SK-N-SH (cell line): ENCODE measurements at regions not wholly inside any gene's neighbourhood (a gene's known extent, or its start where the extent isn't known, plus 50 kb on each side); places are given as distances from the start of the nearest gene placed in this dataset.

Source experiments
- CTCF ChIA-PET: fragments of 300-600, 350-600 bp; formaldehyde crosslinking; extraction: SDS; loops from one replicate; lab custom pipeline; 2021; lab: Yijun Ruan, JAX
- POLR2A ChIA-PET: fragments of 350-600 bp; sonication (Branson Sonifier 250); formaldehyde crosslinking; extraction: SDS; loops from one replicate; lab custom pipeline; 2020; ENCODE audit warnings: antibody characterized with exemption, inconsistent platforms; lab: Yijun Ruan, JAX
- DNase-seq: peaks from one replicate; pipeline ENCODE4 v3.0.0; 2012
- H2AFZ ChIP-seq: fragments of 200-600 bp; sonication (generic); 2 replicates; pipeline ENCODE4 v1.8.1; 2016; ENCODE audit warnings: antibody characterized with exemption, mild to moderate bottlenecking, low read depth
- H3F3A ChIP-seq: fragments of 200-600 bp; sonication (generic); replicated peaks from 2 replicates; pipeline ENCODE3; 2016; ENCODE audit warnings: antibody characterized with exemption, mild to moderate bottlenecking; ENCODE audit not compliant: insufficient read depth
- H3K27ac ChIP-seq, 2 experiments: fragments of 200-500 bp in 1 of 2; fragments of 200-600 bp in 1 of 2; sonication (Bioruptor generic) in 1 of 2; sonication (generic), shearing (Covaris generic) in 1 of 2; 2 replicates each; pipeline versions ENCODE4 v1.5.1 to v1.6.1; 2014 to 2016; ENCODE audit warnings: low read depth in 2 of 2, inconsistent platforms in 1 of 2, low read length in 1 of 2, mild to moderate bottlenecking in 1 of 2, mixed read lengths in 1 of 2
- H3K27me3 ChIP-seq: fragments of 200-600 bp; sonication (generic), shearing (Covaris generic); 2 replicates; pipeline ENCODE4 v1.6.1; 2016; ENCODE audit warnings: mixed run types; ENCODE audit not compliant: insufficient read depth
- H3K36me3 ChIP-seq, 2 experiments: fragments of 200-500 bp in 1 of 2; fragments of 200-600 bp in 1 of 2; sonication (Bioruptor generic) in 1 of 2; sonication (generic) in 1 of 2; replicated peaks in 1 of 2; 2 replicates each; pipeline versions ENCODE3 to v1.5.1; 2014 to 2016; ENCODE audit warnings: low read length in 1 of 2, mild to moderate bottlenecking in 1 of 2; ENCODE audit not compliant: insufficient read depth in 2 of 2, control insufficient read depth in 1 of 2
- H3K4me1 ChIP-seq, 2 experiments: fragments of 200-500 bp in 1 of 2; fragments of 200-600 bp in 1 of 2; sonication (Bioruptor generic) in 1 of 2; sonication (generic), shearing (Covaris generic) in 1 of 2; 2 replicates each; pipeline versions ENCODE4 v1.5.1 to v1.6.1; 2014 to 2016; ENCODE audit warnings: low read depth in 1 of 2, low read length in 1 of 2, mixed run types in 1 of 2; ENCODE audit not compliant: insufficient read depth in 2 of 2, control insufficient read depth in 1 of 2
- H3K4me2 ChIP-seq: fragments of 200-600 bp; sonication (generic), shearing (Covaris generic); 2 replicates; pipeline ENCODE4 v1.6.1; 2017; ENCODE audit warnings: mixed run types
- H3K4me3 ChIP-seq, 2 experiments: fragments of 200-500 bp in 1 of 2; fragments of 200-600 bp in 1 of 2; sonication (Bioruptor generic) in 1 of 2; sonication (generic), shearing (Covaris generic) in 1 of 2; 2 replicates each; pipeline versions ENCODE4 v1.5.1 to v1.8.1; 2014 to 2016; ENCODE audit warnings: low read depth in 2 of 2, inconsistent platforms in 1 of 2, low read length in 1 of 2, mild to moderate bottlenecking in 1 of 2, mixed read lengths in 1 of 2, moderate library complexity in 1 of 2
- H3K79me2 ChIP-seq: fragments of 200-600 bp; sonication (generic); 2 replicates; pipeline ENCODE4 v1.8.1; 2017; ENCODE audit warnings: mild to moderate bottlenecking; ENCODE audit not compliant: insufficient read depth
- H3K9ac ChIP-seq: fragments of 200-600 bp; sonication (generic); 2 replicates; pipeline ENCODE4 v1.6.1; 2017; ENCODE audit warnings: mixed run types
- H3K9me2 ChIP-seq: fragments of 200-600 bp; sonication (generic); 2 replicates; pipeline ENCODE4 v1.6.1; 2017; ENCODE audit warnings: mixed run types
- H3K9me3 ChIP-seq: fragments of 200-600 bp; sonication (generic); 2 replicates; pipeline ENCODE4 v1.6.1; 2017; ENCODE audit warnings: mixed run types, mild to moderate bottlenecking, moderate library complexity
- H4K20me1 ChIP-seq: fragments of 200-600 bp; sonication (generic); 2 replicates; pipeline ENCODE4 v1.6.1; 2017; ENCODE audit warnings: mild to moderate bottlenecking, mixed run types; ENCODE audit not compliant: insufficient read depth
- CHD2 ChIP-seq: fragments of 150-350 bp; IDR thresholded peaks from 2 replicates; pipeline ENCODE4 v1.6.1; 2018; ENCODE audit warnings: low read length; ENCODE audit not compliant: partially characterized antibody
- TAF1 ChIP-seq: IDR thresholded peaks from 2 replicates; pipeline ENCODE4 v1.6.1; 2012; ENCODE audit warnings: low read depth, mild to moderate bottlenecking, low read length, moderate library complexity, borderline replicate concordance
- WGBS: methylation state at CpG from one replicate; pipeline ENCODE4 v1.1.6; 2017; ENCODE audit warnings: low lambda C conversion rate; 5-methylcytosine and 5-hydroxymethylcytosine counted together
- TF ChIP-seq, protein P1 (sequence below): IDR thresholded peaks from 2 replicates; pipeline ENCODE4 v1.4.0; 2012; ENCODE audit warnings: low read depth, borderline replicate concordance
- TF ChIP-seq, protein P2 (sequence below): IDR thresholded peaks from 2 replicates; pipeline ENCODE4 v1.6.1; 2012; ENCODE audit warnings: mild to moderate bottlenecking, low read depth, low read length, moderate library complexity
- TF ChIP-seq, protein P3 (sequence below): IDR thresholded peaks from 2 replicates; pipeline ENCODE4; 2012
- TF ChIP-seq, protein P4 (sequence below): fragments of 200-600 bp; sonication (generic); IDR thresholded peaks from 2 replicates; pipeline ENCODE4 v1.6.1; 2017; ENCODE audit warnings: antibody characterized with exemption, mild to moderate bottlenecking, moderate library complexity
- TF ChIP-seq, protein P5 (sequence below): fragments of 150-350 bp; IDR thresholded peaks from 2 replicates; pipeline ENCODE4 v1.6.1; 2017; ENCODE audit warnings: antibody characterized with exemption, low read length, low read depth, borderline replicate concordance

DNA sequence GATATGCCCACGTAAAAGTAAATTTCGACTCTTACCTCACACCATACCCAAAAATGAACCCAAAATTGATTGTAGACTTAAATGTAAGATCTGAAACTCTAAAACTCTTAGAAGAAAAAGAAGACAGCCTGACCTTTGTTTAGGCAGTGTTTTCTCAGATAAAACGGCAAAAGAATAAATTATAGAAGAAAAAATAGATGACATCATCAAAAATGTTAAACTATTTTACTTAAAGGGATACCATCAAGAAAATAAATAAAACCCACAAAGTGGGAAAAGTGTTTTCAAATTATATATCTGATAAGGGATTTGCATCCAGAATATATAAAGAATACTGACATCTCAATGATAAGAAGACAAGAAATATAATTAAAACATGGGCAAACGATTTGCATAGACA, 862.7 kb downstream of the DTWD2 start:
- POLR2A ChIA-PET: no interaction called here
- CTCF ChIA-PET: no interaction called here
- TF ChIP-seq, protein P1, sequence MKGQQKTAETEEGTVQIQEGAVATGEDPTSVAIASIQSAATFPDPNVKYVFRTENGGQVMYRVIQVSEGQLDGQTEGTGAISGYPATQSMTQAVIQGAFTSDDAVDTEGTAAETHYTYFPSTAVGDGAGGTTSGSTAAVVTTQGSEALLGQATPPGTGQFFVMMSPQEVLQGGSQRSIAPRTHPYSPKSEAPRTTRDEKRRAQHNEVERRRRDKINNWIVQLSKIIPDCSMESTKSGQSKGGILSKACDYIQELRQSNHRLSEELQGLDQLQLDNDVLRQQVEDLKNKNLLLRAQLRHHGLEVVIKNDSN: no peak
- no peak for TF ChIP-seq TAF1
- TF ChIP-seq, protein P2, sequence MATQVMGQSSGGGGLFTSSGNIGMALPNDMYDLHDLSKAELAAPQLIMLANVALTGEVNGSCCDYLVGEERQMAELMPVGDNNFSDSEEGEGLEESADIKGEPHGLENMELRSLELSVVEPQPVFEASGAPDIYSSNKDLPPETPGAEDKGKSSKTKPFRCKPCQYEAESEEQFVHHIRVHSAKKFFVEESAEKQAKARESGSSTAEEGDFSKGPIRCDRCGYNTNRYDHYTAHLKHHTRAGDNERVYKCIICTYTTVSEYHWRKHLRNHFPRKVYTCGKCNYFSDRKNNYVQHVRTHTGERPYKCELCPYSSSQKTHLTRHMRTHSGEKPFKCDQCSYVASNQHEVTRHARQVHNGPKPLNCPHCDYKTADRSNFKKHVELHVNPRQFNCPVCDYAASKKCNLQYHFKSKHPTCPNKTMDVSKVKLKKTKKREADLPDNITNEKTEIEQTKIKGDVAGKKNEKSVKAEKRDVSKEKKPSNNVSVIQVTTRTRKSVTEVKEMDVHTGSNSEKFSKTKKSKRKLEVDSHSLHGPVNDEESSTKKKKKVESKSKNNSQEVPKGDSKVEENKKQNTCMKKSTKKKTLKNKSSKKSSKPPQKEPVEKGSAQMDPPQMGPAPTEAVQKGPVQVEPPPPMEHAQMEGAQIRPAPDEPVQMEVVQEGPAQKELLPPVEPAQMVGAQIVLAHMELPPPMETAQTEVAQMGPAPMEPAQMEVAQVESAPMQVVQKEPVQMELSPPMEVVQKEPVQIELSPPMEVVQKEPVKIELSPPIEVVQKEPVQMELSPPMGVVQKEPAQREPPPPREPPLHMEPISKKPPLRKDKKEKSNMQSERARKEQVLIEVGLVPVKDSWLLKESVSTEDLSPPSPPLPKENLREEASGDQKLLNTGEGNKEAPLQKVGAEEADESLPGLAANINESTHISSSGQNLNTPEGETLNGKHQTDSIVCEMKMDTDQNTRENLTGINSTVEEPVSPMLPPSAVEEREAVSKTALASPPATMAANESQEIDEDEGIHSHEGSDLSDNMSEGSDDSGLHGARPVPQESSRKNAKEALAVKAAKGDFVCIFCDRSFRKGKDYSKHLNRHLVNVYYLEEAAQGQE: no peak
- TF ChIP-seq, protein P3, sequence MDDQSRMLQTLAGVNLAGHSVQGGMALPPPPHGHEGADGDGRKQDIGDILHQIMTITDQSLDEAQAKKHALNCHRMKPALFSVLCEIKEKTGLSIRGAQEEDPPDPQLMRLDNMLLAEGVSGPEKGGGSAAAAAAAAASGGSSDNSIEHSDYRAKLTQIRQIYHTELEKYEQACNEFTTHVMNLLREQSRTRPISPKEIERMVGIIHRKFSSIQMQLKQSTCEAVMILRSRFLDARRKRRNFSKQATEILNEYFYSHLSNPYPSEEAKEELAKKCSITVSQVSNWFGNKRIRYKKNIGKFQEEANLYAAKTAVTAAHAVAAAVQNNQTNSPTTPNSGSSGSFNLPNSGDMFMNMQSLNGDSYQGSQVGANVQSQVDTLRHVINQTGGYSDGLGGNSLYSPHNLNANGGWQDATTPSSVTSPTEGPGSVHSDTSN: no peak
- no peak for TF ChIP-seq CHD2
- TF ChIP-seq, protein P4, sequence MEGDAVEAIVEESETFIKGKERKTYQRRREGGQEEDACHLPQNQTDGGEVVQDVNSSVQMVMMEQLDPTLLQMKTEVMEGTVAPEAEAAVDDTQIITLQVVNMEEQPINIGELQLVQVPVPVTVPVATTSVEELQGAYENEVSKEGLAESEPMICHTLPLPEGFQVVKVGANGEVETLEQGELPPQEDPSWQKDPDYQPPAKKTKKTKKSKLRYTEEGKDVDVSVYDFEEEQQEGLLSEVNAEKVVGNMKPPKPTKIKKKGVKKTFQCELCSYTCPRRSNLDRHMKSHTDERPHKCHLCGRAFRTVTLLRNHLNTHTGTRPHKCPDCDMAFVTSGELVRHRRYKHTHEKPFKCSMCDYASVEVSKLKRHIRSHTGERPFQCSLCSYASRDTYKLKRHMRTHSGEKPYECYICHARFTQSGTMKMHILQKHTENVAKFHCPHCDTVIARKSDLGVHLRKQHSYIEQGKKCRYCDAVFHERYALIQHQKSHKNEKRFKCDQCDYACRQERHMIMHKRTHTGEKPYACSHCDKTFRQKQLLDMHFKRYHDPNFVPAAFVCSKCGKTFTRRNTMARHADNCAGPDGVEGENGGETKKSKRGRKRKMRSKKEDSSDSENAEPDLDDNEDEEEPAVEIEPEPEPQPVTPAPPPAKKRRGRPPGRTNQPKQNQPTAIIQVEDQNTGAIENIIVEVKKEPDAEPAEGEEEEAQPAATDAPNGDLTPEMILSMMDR: no peak
- TF ChIP-seq, protein P5, sequence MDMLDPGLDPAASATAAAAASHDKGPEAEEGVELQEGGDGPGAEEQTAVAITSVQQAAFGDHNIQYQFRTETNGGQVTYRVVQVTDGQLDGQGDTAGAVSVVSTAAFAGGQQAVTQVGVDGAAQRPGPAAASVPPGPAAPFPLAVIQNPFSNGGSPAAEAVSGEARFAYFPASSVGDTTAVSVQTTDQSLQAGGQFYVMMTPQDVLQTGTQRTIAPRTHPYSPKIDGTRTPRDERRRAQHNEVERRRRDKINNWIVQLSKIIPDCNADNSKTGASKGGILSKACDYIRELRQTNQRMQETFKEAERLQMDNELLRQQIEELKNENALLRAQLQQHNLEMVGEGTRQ: no peak
- TF ChIP-seq, all 33 proteins: peak for 0
- no peaks in the 10 kb centered on the region for H3K27me3 ChIP-seq
- no peak overlapping the region for H3K9ac ChIP-seq
- no peaks in the 10 kb centered on the region for H3F3A ChIP-seq
- H3K4me1 ChIP-seq: no peaks in the 10 kb centered on the region; a peak in 1 of 4 replicates
- H3K9me3 ChIP-seq: no peaks in the 10 kb centered on the region
- WGBS: 22% methylated on average over 4 of the region's 4 CpGs
- H2AFZ ChIP-seq: no peak overlapping the region
- H3K79me2 ChIP-seq: no peaks in the 10 kb centered on the region
- no peaks in the 10 kb centered on the region for H3K9me2 ChIP-seq
- H3K4me3 ChIP-seq: no peak overlapping the region
- no peaks in the 10 kb centered on the region for H3K36me3 ChIP-seq
- no peak overlapping the region for H3K27ac ChIP-seq
- no peak overlapping the region for H3K4me2 ChIP-seq
- H4K20me1 ChIP-seq: no peaks in the 10 kb centered on the region
- DNase-seq: no peak
